ENCODE measurements at regions not wholly inside any gene's neighbourhood (a gene's known extent, or its start where the extent isn't known, plus 50 kb on each side); places are given as distances from the start of the nearest gene placed in this dataset.
"Not testable (repeated sequence)": the region's sequence is repeated elsewhere in the genome, so short reads cannot be mapped to it uniquely, and the experiment has no call there.

DNA sequence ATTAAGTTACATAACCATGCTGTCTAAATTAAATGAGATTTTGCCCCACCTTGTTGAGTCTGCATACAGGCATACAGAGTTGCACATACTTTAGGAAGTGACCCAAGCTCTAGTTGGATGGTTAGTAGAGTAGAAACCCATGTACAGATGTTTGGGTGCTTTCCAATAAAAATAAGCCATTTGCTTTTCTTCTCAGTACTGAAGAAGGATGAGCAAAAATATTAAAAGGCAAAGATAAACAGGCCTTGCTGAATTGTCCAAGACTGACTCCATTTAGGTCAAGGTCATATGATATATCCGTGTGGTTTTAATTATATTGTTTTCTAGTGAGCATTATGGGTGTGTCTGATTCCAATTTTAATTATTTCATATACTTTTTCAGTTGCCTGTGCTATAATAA, 589.4 kb downstream of the RFPL4B start:
- in situ Hi-C loops (cut with HindIII; ENCODE audit: low pct_unique_long_range_greater_than_20kb, low sequenced_read_pairs) = no loop called here
- no peak for DNase-seq (ENCODE audit: low read depth, low spot score)

DNA sequence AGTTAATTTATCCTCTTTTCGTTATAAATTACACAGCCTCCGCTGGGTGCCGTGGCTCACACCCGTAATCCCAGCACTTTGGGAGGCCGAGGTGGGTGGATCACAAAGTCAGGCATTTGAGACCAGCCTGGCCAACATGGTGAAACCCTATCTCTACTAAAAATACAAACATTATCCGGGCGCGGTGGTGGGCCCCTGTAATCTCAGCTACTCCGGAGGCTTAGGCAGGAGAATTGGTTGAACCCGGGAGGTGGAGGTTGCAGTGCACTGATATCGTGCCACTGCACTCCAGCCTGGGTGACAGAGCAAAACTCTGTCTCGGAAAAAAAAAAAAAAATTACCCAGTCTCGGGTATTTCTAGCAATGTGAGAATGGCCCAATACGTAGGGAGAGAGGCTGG, 590.6 kb downstream of the RFPL4B start:
- DNase-seq (ENCODE audit: low read depth, low spot score) = not testable (repeated sequence)

DNA sequence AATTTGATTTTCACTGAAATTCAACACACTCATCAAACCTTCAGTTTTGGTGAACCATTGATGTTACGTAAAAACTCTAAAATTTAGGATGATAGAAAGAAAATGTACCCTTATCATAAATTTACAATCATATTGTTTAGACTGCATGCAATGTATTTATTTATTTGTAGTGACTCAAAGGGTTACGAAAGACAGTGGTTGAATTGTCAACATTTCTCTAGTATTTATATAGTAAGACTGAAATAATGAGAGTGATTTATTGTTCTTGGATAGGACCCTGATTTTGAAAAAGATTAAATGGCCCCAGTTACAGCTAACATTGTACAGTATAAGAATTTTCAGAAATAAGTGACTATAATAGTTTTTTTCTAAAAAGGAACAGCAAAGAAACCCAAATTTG, 591.5 kb downstream of the RFPL4B start:
- in situ Hi-C loops (cut with HindIII; ENCODE audit: low pct_unique_long_range_greater_than_20kb, low sequenced_read_pairs) = no loop called here
- no peak for DNase-seq (ENCODE audit: low read depth, low spot score)

More for the DNA sequence above, 590.6 kb downstream of the RFPL4B start:
- in situ Hi-C loops (cut with HindIII; ENCODE audit: low pct_unique_long_range_greater_than_20kb, low sequenced_read_pairs) = not testable (repeated sequence)

DNA sequence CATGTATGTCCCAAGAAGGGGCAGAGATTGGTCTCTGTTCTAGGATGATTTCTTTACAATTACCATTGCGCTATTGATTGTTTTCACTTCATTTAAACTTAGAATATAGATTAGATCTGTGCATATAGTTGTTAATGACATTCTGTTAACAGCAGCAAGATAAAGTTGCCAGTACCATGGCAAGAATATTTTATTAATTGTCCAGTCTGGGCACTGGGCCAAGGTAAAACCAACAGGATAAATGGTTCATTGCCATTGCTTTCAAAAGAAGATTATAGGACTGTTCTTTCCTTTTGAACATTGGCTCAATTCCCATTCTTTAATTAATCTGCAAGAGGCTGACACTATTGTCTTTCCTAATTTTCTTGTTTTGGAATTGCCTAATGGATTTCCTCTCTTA, 592.4 kb downstream of the RFPL4B start:
- no peak for DNase-seq (ENCODE audit: low read depth, low spot score)
- in situ Hi-C loops (cut with HindIII; ENCODE audit: low pct_unique_long_range_greater_than_20kb, low sequenced_read_pairs) = no loop called here

DNA sequence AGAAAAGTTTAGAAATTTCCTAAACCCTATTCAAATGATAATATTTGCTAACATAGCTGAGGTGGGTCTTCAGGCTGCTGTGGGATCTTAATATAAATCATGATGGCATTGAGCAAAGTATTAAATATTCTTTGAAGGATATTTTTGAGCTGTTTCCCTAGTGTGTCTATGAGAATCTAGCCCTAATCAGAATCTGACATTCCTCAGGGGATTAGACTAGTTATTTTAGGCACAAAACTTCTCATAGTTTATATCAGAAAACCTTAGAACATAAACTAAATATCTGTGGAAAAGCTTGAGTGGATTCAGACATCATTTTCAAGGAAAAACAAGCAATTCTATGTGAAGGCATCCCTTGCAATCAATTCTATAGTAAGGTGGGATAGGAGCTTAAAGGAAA, 594.5 kb downstream of the RFPL4B start:
- no peak for DNase-seq (ENCODE audit: low read depth, low spot score)
- in situ Hi-C loops (cut with HindIII; ENCODE audit: low pct_unique_long_range_greater_than_20kb, low sequenced_read_pairs) = no loop called here

DNA sequence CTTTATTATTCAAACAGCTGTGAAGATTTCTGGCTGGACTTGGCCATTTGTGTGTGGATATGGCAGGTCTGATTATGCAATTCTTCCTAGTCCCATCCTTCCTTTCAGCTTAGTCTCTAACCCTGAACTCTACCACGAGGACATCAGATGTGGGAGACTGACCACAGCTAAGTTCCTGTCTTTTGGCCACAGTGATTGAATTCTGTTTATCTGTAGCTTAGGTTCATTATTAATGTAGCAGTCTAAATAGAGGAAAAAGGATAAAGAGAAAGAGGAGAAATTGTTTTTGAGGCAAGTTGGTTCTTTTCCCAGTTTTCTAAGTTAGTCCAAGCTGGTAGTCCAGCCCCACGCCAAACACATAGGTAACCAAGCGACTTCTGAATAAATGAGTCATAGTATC, 598.9 kb downstream of the RFPL4B start:
- DNase-seq (ENCODE audit: low read depth, low spot score) = no peak
- in situ Hi-C loops (cut with HindIII; ENCODE audit: low pct_unique_long_range_greater_than_20kb, low sequenced_read_pairs) = no loop called here

DNA sequence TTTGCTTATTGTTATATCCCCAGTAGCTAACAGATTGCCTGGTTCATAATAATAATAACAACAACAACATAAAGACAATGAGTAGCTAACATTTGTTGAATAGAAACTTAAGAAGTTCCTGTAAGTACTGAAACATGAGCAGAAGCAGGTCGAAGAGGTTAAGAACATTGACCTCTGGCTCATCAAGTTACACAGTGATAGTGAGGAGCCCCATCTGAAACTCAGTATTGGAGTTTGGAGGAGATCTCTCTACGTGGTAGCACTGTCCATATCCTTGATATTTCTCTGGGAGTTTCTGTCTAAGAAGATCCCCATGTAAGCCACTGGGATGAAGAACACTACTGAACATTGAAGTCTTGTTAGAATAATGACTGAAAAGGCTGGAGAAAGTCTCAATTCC, 600.4 kb downstream of the RFPL4B start:
- in situ Hi-C loops (cut with HindIII; ENCODE audit: low pct_unique_long_range_greater_than_20kb, low sequenced_read_pairs) = no loop called here
- no peak for DNase-seq (ENCODE audit: low read depth, low spot score)

DNA sequence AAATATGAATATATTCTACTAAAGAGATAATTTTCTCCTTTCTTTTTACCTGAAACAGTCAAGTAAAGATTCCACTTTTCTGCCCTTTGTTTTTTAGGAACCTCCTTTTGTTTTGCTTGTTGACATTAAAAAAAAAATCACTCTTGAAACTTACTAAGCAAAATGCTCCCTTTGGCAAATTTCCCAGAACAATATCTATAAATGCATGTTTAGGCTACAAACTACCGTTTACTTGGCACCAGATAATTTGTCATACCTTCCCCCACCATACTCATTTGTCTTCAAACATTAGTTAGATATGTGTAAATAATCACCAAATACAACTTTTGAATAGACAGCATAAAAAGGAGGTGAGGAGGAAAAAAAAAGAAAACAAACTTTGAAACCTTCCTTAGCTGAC, 604.7 kb downstream of the RFPL4B start:
- in situ Hi-C loops (cut with HindIII; ENCODE audit: low pct_unique_long_range_greater_than_20kb, low sequenced_read_pairs) = no loop called here
- no peak for DNase-seq (ENCODE audit: low read depth, low spot score)

DNA sequence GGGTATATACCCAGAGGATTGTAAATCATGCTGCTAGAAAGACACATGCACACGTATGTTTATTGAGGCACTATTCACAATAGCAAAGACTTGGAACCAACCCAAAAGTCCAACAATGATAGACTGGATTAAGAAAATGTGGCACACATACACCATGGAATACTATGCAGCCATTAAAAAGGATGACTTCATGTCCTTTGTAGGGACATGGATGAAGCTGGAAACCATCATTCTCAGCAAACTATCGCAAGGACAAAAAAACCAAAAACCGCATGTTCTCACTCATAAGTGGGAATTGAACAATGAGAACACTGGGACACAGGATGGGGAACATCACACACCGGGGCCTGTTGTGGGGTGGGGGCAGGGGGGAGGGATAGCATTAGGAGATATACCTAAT, 608.6 kb downstream of the RFPL4B start:
- DNase-seq (ENCODE audit: low read depth, low spot score); in situ Hi-C loops (cut with HindIII; ENCODE audit: low pct_unique_long_range_greater_than_20kb, low sequenced_read_pairs): not testable (repeated sequence)

DNA sequence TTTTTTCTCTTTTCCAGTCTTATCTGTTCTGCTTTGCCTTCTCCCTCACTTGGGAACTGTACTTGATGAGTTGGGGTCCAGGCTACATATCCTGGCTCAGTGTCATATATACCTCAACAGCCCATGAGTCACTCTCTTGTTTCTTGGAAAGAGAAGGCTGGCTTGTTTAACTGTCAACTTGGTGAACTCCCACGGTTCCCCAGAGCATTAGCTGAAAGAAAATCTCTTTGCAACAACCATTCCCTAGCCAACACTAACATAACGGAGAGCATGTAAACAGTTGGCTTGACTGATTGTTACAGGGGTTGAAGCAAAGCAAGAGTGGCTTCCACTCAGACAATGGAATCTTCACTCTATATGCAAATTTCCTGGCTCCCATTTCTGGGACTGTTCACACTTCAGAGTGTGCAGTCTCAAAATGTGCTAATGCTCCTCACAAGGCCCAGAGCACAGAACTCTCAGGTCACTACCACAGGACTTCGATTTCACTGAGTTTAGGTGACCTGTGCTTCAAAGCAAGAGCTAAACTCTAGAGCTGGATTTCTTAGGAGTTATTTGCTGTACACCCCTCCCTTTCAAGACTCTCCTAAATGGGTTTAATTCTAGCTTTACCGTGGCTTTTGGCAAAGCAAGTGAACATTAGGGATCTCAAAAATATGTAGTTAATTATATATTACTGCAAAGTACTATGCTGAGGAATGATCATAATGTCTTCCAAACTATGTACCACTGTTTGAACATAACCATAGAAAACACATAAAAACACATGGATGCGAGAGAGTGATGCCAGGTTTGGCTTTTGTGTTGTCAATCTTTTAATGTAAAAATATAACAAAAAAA, 609.8 kb downstream of the RFPL4B start:
- in situ Hi-C loops (cut with HindIII; ENCODE audit: low pct_unique_long_range_greater_than_20kb, low sequenced_read_pairs) = no loop called here
- peak; percentile 45 for DNase-seq (ENCODE audit: low read depth, low spot score)

DNA sequence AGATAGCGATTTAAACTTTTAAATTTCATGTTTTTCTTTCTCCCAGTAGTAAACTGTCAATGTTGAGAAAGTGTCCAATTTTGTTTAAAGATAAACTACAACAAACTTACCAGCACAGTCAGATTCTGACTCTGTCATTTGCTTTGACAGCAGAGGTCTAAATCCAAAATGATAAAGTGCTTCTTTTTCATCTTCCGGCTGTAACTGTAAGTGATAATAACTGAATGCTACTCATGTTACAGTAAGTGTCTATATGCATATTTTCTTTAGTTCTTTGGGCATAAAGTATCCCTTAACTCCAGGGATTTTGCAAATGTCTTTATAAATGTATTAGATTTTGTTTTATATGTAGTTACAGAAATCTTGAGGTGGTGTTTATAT, 610.4 kb downstream of the RFPL4B start:
- DNase-seq (ENCODE audit: low read depth, low spot score) = no peak
- in situ Hi-C loops (cut with HindIII; ENCODE audit: low pct_unique_long_range_greater_than_20kb, low sequenced_read_pairs) = no loop called here

DNA sequence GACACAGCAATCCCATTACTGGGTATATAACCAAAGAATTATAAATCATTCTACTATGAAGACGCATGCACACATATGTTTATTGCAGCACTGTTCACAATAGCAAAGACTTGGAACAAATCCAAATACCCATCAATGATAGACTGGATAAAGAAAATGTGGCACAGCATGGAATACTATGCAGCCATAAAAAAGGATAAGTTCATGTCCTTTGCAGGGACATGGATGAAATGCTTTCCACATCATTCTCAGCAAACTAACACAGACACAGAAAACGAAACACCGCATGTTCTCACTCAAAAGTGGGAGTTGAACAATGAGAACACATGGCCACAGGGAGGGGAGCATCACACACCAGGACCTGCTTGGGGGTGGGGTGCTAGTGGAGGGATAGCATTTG, 613.0 kb downstream of the RFPL4B start:
- in situ Hi-C loops (cut with HindIII; ENCODE audit: low pct_unique_long_range_greater_than_20kb, low sequenced_read_pairs); DNase-seq (ENCODE audit: low read depth, low spot score): not testable (repeated sequence)

DNA sequence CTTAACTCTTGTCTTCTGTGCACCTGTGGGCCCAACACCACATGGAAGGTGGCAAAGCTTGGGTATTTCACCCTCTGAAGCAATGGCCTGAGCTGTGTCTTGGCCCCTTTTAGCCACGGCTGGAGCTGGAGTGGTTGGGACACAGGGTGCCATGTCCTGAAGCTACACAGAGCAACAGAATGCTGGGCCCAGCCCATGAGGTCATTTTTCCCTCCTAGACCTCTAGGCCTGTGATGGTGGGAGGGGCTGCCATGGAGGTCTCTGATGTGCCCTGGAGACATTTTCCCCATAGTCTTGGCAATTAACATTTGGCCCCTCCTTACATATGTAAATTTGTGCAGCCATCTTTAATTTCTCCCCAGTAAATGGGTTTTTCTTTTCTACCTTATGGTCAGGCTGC, 620.8 kb downstream of the RFPL4B start:
- DNase-seq (ENCODE audit: low read depth, low spot score) = no peak
- in situ Hi-C loops (cut with HindIII; ENCODE audit: low pct_unique_long_range_greater_than_20kb, low sequenced_read_pairs) = no loop called here

DNA sequence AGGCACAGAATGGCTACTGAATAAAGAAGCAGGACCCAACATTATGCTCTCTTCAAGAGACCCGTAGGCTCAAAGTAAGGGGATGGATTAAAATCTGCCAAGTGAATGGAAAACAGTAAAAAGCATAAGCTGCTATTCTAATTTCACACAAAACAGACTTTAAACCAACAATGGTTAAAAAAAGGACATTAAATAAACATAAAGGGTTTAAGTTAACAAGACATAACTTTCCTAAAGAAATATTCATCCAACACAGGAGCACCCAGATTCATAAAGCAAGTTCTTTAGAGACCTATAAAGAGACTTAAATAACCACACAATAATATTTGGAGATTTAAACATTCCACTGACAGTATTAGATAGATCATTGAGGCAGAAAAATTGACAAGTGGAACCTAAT, 624.5 kb downstream of the RFPL4B start:
- in situ Hi-C loops (cut with HindIII; ENCODE audit: low pct_unique_long_range_greater_than_20kb, low sequenced_read_pairs) = no loop called here
- DNase-seq (ENCODE audit: low read depth, low spot score) = no peak

DNA sequence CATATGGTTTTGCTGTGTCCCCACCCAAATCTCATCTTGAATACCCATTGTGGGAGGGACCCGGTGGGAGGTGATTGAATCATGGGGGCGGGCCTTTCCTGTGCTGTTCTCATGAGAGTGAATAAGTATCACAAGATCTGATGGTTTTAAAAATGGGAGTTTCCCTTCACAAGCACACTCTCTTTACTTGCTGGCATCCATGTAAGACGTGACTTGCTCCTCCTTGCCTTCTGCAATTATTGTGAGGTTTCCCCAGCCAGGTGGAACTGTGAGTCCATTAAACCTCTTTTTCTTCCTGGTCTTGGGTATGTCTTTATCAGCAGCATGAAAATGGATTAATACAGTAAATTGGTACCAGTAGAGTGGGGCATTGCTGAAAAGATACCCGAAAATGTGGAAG, 627.8 kb downstream of the RFPL4B start:
- DNase-seq (ENCODE audit: low read depth, low spot score); in situ Hi-C loops (cut with HindIII; ENCODE audit: low pct_unique_long_range_greater_than_20kb, low sequenced_read_pairs): not testable (repeated sequence)

DNA sequence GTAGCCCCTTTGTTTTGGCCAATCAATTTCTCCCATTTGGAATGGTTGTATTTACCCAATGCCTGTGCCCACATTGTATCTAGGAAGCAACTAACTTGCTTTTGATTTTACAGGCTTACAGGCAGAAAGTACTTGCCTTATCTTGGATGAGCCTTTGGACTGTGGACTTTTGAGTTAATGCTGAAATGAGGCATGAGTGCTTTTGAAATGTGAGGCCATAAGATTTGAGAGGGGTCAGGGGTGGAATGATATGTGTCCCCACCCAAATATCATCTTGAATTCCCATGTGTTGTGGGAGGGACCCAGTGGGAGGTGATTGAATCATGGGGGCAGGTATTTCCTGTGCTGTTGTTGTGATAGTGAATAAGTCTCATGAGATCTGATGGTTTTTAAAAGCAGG, 629.4 kb downstream of the RFPL4B start:
- DNase-seq (ENCODE audit: low read depth, low spot score); in situ Hi-C loops (cut with HindIII; ENCODE audit: low pct_unique_long_range_greater_than_20kb, low sequenced_read_pairs): not testable (repeated sequence)

DNA sequence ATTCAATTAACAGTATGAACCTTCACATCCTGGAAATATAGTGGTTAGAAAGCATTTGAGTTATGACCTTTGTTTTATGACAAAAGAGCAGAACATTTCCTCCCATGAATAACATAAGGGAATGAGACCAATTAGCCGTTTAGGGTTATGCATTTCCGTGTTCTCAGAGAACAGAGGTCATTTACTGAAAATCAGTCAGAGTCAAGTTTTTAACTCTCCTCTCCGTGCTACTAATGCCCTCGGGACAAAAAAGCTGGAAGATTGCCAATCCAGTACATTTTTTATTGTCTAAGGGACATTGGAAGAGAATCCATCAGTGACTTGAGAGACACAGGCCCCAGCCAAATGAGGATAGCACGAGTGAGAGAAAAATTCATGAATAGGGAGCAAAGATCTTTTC, 632.7 kb downstream of the RFPL4B start:
- peak; percentile 75 for DNase-seq (ENCODE audit: low read depth, low spot score)
- in situ Hi-C loops (cut with HindIII; ENCODE audit: low pct_unique_long_range_greater_than_20kb, low sequenced_read_pairs) = no loop called here

DNA sequence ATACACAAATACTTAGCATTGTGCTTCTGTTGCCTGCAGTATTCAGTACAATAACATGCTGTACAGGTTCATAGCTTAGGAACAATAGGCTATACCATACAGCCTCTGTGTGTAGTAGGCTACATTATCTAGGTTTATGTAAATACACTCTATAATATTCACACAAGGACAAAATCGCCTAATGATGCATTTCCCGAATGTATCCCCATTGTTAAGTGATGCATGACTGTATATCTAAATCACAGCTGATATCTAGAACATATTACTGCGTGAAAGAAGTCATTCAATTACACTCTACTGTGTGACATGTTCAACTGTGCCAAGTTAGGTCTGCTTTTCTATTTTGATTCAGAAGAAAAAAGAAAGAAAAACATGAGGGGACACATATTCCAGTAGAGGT, 633.5 kb downstream of the RFPL4B start:
- DNase-seq (ENCODE audit: low read depth, low spot score) = no peak
- in situ Hi-C loops (cut with HindIII; ENCODE audit: low pct_unique_long_range_greater_than_20kb, low sequenced_read_pairs) = no loop called here

DNA sequence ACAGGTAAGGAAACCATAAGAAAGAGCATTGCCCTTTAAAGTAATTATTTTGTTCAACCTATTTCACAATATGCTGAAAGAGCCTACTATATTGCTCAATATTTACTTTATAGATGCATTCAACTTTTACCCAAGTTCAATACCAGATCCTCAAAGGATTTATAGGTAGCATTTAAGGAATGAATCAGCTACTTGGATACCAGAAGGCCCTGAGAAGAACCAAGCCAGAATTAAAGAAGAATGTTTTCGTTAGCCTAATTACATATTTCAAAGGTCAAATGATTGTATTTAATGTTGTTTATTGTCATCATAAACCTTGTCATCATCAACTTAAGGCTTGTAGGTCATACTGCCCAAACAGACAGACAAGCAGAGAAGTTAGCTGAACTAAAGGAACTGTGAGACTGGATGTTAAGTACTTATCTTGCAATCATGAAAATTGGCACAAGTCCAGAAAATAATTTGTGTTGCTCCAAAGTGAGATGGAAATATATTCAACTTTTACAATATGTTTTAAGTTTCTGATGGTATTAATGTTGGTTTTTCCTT, 636.7 kb downstream of the RFPL4B start:
- no peak for DNase-seq (ENCODE audit: low read depth, low spot score)
- in situ Hi-C loops (cut with HindIII; ENCODE audit: low pct_unique_long_range_greater_than_20kb, low sequenced_read_pairs) = no loop called here
